ENCODE measurements at regions not wholly inside any gene's neighbourhood (a gene's known extent, or its start where the extent isn't known, plus 50 kb on each side); places are given as distances from the start of the nearest gene placed in this dataset.

DNA sequence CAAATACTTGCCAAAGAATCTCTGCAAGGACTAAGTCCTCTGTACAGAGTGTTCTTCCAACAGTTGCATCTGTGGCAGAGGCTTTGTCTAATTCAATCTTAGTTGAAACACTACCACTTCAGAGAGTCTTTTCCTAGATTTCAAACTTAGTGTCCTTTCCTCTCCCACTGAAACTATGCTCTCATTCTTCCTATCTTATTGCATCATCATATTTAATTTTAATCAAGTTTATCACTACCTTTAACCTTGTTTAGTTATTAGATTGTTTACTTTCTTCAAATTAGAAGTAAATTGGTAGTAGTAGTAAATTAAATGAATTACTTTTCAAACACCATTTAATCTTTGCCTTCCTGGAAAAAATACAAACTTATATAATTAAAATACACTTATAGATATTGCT lies 1082.3 kb upstream of the PABPC4L start:
- TF ChIP-seq, protein P1, sequence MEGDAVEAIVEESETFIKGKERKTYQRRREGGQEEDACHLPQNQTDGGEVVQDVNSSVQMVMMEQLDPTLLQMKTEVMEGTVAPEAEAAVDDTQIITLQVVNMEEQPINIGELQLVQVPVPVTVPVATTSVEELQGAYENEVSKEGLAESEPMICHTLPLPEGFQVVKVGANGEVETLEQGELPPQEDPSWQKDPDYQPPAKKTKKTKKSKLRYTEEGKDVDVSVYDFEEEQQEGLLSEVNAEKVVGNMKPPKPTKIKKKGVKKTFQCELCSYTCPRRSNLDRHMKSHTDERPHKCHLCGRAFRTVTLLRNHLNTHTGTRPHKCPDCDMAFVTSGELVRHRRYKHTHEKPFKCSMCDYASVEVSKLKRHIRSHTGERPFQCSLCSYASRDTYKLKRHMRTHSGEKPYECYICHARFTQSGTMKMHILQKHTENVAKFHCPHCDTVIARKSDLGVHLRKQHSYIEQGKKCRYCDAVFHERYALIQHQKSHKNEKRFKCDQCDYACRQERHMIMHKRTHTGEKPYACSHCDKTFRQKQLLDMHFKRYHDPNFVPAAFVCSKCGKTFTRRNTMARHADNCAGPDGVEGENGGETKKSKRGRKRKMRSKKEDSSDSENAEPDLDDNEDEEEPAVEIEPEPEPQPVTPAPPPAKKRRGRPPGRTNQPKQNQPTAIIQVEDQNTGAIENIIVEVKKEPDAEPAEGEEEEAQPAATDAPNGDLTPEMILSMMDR (IDR thresholded peaks at IDR 0.05; ENCODE audit: control insufficient read depth, extremely low read depth, insufficient read depth), result no peak
- H3K4me3 ChIP-seq (ENCODE audit: low read depth, low read length), result no peak overlapping the region
- no peak for DNase-seq (ENCODE audit: low read depth)

DNA sequence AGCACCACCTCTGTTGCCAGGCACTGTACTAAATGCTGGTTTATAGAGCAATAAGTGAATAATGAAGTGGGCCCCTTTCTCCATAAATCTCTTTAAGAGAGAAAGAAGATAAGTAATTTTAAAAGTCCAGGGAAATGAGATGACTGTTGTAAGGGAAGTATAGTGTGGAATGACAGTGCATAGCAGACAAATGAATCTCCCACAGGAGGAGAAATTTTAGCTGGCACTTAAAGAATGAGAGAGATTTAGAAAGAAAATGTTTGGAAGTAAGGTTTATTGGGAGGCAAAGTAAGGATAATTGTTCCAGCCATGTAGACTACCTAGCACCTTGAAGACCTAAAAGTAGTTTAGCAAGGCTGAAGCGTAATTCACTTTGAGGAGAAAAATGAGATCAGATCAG lies 1081.1 kb upstream of the PABPC4L start:
- no peak overlapping the region for H3K4me3 ChIP-seq (ENCODE audit: low read depth, low read length)
- TF ChIP-seq, protein P1 (IDR thresholded peaks at IDR 0.05; ENCODE audit: control insufficient read depth, extremely low read depth, insufficient read depth), result no peak
- no peak for DNase-seq (ENCODE audit: low read depth)

DNA sequence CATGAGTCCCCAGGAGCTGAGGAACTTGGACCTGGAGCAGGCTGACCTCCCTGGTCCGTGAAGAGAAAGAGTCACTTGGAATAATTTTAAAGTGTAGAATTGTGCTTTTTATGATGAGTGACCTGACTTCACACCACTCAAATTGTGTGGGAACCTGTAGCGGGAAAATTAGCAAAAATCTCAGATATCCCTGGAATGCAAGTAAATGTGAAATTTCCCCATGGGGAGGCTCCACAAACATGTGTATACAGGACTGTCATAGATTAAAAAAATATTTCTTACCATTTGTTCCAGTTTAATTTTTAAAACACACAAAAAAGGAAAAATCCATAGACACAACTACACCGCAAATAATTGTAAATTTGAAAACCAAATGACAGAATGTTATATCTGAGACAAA lies 1079.6 kb upstream of the PABPC4L start:
- no peak overlapping the region for H3K4me3 ChIP-seq (ENCODE audit: low read depth, low read length)
- TF ChIP-seq, protein P1 (IDR thresholded peaks at IDR 0.05; ENCODE audit: control insufficient read depth, extremely low read depth, insufficient read depth), result no peak
- DNase-seq (ENCODE audit: low read depth), result no peak

DNA sequence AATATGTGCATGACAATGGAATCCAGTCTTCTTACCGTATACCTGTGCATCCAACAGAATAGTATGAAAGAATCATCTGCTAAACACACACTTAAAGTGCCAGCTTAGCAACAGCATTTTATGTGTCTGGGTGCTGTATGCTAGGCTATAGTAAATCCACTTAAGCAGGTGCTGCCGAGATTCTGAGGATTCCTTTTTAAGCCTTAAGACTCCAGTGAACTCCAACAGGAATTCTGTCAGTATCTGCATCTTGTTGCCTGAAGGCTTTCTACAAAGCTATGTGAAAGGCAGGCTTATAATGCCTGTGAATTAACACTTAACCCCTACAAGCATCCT lies 1076.4 kb upstream of the PABPC4L start:
- no peak for DNase-seq (ENCODE audit: low read depth)
- TF ChIP-seq, protein P1 (IDR thresholded peaks at IDR 0.05; ENCODE audit: control insufficient read depth, extremely low read depth, insufficient read depth), result no peak
- H3K4me3 ChIP-seq (ENCODE audit: low read depth, low read length), result no peak overlapping the region

- H3K4me3 ChIP-seq (ENCODE audit: low read depth, low read length), result no peak overlapping the region
- DNase-seq (ENCODE audit: low read depth), result no peak
- TF ChIP-seq, protein P1 (IDR thresholded peaks at IDR 0.05; ENCODE audit: control insufficient read depth, extremely low read depth, insufficient read depth), result no peak
These were observed 1075.7 kb upstream of the PABPC4L start for GRCh38 chr4:135277068-135277979.

DNA sequence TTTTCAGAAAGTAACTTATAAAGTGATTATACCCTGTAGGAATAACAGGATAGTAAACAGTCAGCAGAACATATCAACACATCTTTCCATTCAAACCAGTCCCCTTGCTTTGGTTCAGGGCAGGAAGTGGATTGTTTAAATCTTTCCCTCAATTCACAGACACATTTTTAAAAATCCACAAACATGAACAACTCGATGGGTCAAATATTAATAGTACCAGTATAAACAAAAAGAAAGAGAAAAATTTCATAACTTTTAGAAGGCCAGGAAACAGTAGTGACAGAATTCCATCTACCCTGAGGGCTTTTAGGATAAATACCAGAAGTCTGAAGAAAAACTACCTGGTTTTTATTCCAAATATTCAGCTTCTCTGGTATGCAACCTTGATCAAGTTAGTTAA lies 1072.8 kb upstream of the PABPC4L start:
- TF ChIP-seq, protein P1 (IDR thresholded peaks at IDR 0.05; ENCODE audit: control insufficient read depth, extremely low read depth, insufficient read depth), result no peak
- DNase-seq (ENCODE audit: low read depth), result no peak
- no peak overlapping the region for H3K4me3 ChIP-seq (ENCODE audit: low read depth, low read length)

All from LNCaP clone FGC (cell line).